Epithelial cell of esophagus (primary cell): ENCODE measurements at regions not wholly inside any gene's neighbourhood (a gene's known extent, or its start where the extent isn't known, plus 50 kb on each side); places are given as distances from the start of the nearest gene placed in this dataset.

ENCODE experiments used
- DNase-seq: peaks from one replicate; pipeline ENCODE4 v3.0.0; 2010; ENCODE audit warnings: low read depth
- H3K4me3 ChIP-seq: 2 replicates; pipeline ENCODE4 v1.5.1; 2011; ENCODE audit warnings: mild to moderate bottlenecking, low read length, control low read depth
- TF ChIP-seq, protein P1 (sequence below): IDR thresholded peaks from 2 replicates; pipeline ENCODE4 v1.5.1; 2011; ENCODE audit warnings: low read depth, mild to moderate bottlenecking, low read length, control low read depth, inconsistent platforms; ENCODE audit not compliant: insufficient read depth; ENCODE audit errors: missing control alignments

DNA sequence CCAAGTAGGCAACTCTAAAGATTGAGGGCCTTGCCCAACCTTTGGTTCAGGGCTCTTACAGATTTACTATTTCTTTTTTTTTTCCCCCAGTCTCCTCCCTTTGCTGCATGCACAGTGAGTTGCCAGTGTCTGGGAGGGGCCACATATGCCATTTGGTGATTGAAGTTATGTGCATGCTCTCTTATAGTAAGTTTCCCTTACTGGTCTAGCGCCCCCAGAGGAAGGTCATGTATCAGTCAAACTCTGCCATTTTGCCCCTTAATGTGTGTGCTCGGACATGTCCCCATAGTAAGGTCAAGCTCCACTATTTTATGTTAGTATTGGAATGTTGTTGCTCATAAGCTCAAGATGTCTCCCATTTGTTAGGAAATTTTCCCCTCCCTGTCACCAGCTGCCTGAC, 1138.0 kb upstream of the SLC10A2 start:
- no peak for DNase-seq
- H3K4me3 ChIP-seq = no peak overlapping the region
- TF ChIP-seq, protein P1, sequence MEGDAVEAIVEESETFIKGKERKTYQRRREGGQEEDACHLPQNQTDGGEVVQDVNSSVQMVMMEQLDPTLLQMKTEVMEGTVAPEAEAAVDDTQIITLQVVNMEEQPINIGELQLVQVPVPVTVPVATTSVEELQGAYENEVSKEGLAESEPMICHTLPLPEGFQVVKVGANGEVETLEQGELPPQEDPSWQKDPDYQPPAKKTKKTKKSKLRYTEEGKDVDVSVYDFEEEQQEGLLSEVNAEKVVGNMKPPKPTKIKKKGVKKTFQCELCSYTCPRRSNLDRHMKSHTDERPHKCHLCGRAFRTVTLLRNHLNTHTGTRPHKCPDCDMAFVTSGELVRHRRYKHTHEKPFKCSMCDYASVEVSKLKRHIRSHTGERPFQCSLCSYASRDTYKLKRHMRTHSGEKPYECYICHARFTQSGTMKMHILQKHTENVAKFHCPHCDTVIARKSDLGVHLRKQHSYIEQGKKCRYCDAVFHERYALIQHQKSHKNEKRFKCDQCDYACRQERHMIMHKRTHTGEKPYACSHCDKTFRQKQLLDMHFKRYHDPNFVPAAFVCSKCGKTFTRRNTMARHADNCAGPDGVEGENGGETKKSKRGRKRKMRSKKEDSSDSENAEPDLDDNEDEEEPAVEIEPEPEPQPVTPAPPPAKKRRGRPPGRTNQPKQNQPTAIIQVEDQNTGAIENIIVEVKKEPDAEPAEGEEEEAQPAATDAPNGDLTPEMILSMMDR = no peak

DNA sequence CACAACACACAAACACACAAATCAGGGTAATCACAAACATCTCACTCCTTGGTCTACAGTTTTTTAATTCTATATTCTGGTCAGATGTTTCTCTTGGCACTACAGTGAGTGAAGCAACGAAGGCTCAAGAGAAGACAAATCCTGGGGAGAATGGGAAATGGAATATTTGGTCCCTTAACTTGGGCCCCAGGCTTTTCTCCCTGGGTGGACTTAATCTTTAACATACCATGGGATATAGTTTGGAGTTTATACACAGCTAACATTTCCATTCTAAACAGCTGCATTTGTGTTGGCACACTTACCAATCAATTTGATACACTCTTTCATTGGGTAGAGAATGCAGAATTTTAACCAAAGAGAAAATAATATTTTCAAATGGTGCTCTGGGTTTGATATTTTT, 1132.6 kb upstream of the SLC10A2 start:
- TF ChIP-seq, protein P1 = no peak
- no peak overlapping the region for H3K4me3 ChIP-seq
- DNase-seq = no peak

DNA sequence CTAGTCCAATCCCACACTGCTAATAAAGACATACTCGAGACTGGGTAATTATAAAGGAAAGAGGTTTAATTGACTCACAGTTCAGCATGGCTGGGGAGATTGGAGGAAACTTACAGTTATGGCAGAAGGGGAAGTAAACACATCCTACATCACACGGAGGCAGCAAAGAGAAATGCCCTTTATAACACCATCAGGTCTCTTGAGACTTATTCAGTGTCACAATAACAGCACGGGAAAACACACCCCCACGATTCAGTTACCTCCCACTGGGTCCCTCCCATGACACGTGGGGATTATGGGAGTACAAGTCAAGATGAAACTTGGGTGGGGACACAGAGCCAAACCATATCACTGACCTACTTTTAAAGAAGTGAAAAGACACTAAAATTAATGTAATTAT, 1130.4 kb upstream of the SLC10A2 start:
- DNase-seq = no peak
- H3K4me3 ChIP-seq = no peak overlapping the region
- TF ChIP-seq, protein P1 = no peak

DNA sequence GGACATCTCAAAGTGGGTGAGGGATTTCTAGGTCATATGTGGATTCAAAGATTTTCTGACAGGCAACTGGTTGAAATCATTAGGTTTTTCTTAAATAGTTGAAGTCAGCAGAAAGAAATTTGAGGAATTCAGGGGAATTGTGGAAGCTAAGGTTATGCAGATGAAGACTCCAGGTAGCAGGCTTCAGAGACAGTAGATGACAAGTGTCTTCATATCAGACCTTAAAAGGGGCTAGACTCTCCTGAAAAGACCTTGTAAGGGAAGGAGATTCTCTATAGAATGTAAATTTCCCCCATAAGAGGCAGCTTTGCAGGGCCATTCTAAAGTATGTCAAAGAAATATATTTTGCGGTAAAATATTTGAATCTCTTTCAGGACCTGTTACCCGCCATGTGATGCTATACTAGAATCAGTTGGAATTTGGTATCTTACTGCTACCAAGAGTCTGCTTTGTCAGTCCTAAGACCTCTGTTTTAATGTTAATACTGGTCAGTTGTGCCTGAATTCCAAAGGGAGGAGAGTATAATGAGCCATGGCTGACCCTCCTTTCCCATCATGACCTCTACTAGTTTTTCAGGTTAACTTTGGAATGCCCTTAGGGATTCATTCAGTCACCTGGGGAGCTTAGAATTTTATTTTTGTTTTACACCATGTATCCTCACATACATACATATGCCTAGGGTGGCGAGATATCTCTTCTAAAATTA, 1115.5 kb upstream of the SLC10A2 start:
- no peak for DNase-seq
- H3K4me3 ChIP-seq = no peak overlapping the region
- TF ChIP-seq, protein P1 = no peak

DNA sequence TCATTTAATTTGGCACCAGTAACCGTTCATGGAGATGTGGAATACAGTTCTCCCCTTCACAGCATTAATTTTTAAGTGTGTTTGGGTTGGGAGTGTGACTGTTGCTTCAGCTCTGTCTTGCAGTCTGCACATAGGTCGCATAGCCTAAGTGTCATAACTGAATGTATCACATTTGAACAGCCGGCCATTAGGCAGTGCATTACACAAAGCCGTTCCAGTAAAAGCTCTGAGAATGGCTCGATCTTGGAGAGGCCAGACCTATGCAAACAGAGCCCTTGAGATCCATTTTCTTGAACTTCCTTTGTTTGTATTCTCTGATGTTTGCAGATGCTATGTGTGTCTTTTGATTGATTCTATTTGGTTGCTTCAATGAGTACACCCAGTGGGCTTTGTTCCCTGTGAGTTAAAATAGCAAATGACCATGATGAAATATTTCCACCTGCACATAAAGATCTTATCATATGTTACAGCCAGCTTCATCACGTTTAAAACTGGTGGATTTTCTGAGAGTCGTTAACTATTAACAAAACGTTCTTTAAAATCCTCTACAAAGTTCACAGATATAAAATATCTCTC, 1104.9 kb upstream of the SLC10A2 start:
- no peak for DNase-seq
- TF ChIP-seq, protein P1 = no peak
- H3K4me3 ChIP-seq = no peak overlapping the region

DNA sequence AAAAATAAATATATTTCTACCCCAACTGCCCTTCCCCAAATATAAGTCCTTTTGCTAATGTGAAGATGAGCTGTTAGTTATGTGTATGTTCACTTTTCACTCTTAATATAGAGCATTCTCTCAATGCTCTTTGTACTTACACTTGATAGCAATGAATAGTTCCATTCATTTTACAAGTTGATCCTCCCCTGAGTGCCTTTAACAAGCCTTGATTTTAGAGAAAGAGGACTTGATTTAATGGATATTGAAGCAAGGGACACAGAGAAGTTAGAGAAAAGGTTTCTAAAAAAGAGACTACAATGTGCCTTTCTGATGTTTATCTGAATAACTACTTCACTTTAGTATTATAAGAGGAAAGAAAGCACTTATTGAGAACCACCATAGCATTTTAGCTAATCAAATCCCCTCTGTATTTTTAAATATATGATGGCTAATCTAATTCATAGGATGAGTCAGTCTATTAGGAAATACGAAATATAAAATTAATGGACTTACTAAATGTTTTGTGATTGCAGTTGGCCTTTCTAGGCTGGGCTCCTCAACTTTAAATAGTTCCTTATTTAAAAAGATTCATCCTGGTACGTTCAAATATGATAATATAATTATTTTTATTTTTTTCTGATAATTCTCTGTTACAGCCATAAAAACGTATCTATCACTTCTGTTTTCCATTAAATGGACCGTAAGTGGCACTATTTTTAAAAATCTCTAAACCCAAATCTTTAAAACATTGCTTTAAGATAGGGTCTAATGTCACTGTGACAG, 1097.8 kb upstream of the SLC10A2 start:
- TF ChIP-seq, protein P1 = no peak
- no peak for DNase-seq
- H3K4me3 ChIP-seq = no peak overlapping the region
